Fibroblast of the aortic adventitia (primary cell): ENCODE measurements at regions not wholly inside any gene's neighbourhood (a gene's known extent, or its start where the extent isn't known, plus 50 kb on each side); places are given as distances from the start of the nearest gene placed in this dataset.
A peak's percentile ranks its signal among the peaks of the same experiment; 100 is the strongest.
"Not testable (repeated sequence)": the region's sequence is repeated elsewhere in the genome, so short reads cannot be mapped to it uniquely, and the experiment has no call there.

ENCODE experiments used
- DNase-seq: peaks from one replicate; pipeline ENCODE4 v3.0.0-alpha.2; 2010; ENCODE audit warnings: low read depth
- H3K4me3 ChIP-seq: 2 replicates; pipeline ENCODE4 v1.5.1; 2011; ENCODE audit warnings: low read depth, mild to moderate bottlenecking, control low read depth, low read length, moderate library complexity
- CTCF ChIP-seq: IDR thresholded peaks from 2 replicates; pipeline ENCODE4 v1.5.1; 2011; ENCODE audit warnings: mild to moderate bottlenecking, low read length, control low read depth, inconsistent platforms; ENCODE audit not compliant: insufficient read depth

GRCh38 chr12:113700943-113701342, 229.3 kb upstream of the LHX5 start:
- H3K4me3 ChIP-seq: no peak overlapping the region
- TF ChIP-seq CTCF: no peak
- DNase-seq: peak; percentile 80

GRCh38 chr12:113699984-113700383, 228.3 kb upstream of the LHX5 start:
- DNase-seq: not testable (repeated sequence)

GRCh38 chr12:113698510-113698858, 226.8 kb upstream of the LHX5 start:
- H3K4me3 ChIP-seq: no peak overlapping the region
- no peak for DNase-seq
- TF ChIP-seq CTCF: no peak

More at GRCh38 chr12:113699984-113700383, 228.3 kb upstream of the LHX5 start:
- not testable (repeated sequence) for H3K4me3 ChIP-seq

- no peak overlapping the region for H3K4me3 ChIP-seq
- DNase-seq: peak; percentile 11
- TF ChIP-seq CTCF: no peak
Observed at GRCh38 chr12:113697651-113698509, 226.2 kb upstream of the LHX5 start.

- no peak for TF ChIP-seq CTCF
- H3K4me3 ChIP-seq: no peak overlapping the region
- DNase-seq: no peak
Observed at GRCh38 chr12:113697104-113697503, 225.4 kb upstream of the LHX5 start.

GRCh38 chr12:113693693-113694092, 222.0 kb upstream of the LHX5 start:
- no peak for DNase-seq
- TF ChIP-seq CTCF: no peak
- H3K4me3 ChIP-seq: no peak overlapping the region

- DNase-seq: no peak
- TF ChIP-seq CTCF: no peak
- no peak overlapping the region for H3K4me3 ChIP-seq
Observed at GRCh38 chr12:113689047-113689610, 217.5 kb upstream of the LHX5 start.
